ENCODE measurements at regions not wholly inside any gene's neighbourhood (a gene's known extent, or its start where the extent isn't known, plus 50 kb on each side); places are given as distances from the start of the nearest gene placed in this dataset.
"Not testable (repeated sequence)": the region's sequence is repeated elsewhere in the genome, so short reads cannot be mapped to it uniquely, and the experiment has no call there.

DNA sequence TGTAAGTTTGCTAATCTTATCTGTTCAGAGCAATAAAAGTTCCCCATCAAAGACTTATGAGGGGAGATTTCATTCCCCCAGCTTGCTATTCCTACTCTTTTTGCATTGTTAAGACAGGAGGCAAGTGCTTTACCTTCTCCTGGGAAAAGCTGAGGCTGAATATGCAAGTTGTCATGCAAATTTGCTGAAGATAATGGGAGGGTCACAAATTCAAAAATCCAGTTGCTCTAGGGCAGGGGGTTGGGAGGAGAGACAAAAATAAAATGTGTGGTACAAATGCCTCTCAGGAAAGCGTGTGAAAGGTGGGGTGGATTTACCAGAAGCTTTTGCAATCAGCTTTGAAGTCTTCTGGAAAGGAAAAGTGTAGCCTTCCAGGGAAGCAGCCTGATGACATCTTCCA lies 290.4 kb downstream of the TUBA3C start:
- H3K9me3 ChIP-seq, H3K4me1 ChIP-seq, H3K27ac ChIP-seq, H3K36me3 ChIP-seq, ATAC-seq, H3K27me3 ChIP-seq, H3K4me3 ChIP-seq: not testable (repeated sequence)
- 13 to 21% methylated on average over 1 of the region's 1 CpG for WGBS, 2 donors (ENCODE audit: low coverage in 1 of 2)

DNA sequence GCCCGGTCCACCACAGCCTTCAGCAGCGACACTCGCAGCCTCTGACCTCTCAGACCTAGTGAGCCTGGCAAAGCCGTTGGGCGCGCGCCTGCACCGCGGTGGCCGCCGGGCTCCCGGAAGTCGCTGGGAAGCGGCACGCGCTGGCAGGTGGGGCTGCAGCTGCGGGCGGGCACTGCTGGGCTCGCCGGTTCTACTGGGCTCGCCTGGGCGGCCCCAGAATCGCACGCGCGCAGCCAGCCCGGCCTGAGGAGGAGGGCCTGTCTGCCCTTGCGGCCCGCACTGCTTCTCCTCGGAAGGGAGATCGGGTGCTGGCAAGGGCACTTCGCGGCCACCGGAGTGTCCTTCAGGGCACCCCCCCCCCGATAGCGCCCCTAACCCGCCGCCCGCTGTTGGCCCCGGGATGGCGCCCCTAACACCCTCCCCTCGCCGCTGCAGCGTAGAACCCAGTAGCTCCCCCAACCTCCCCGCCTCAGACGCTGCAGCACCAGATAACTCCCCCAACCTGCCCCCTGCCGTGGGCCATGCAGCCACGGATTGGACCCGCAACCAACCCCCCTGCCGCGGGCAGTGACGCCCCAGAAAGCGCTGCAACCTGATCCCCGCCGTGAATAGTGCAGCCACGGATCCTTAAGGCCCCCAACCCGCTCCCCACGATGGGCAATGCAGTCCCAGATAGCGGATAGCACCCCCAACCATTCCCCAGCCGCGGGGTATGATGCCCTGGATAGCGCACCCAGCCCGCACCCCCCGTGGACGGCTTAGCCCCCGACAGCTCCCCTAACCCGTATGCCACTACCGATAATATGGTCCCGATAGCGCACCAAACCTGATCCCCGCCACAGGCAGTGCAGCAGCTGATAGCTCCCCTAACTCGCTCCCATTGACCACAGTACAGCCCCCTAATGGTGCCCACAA lies 306.5 kb downstream of the TUBA3C start:
- ATAC-seq, H3K4me3 ChIP-seq, H3K27ac ChIP-seq, H3K9me3 ChIP-seq, H3K4me1 ChIP-seq, H3K36me3 ChIP-seq: not testable (repeated sequence)
- 62 to 65% methylated on average over 2 to 5 of the region's 72 CpGs for WGBS, 2 donors (ENCODE audit: low coverage in 1 of 2)
- peaks cover 25% of the 10 kb centered on the region for H3K27me3 ChIP-seq

DNA sequence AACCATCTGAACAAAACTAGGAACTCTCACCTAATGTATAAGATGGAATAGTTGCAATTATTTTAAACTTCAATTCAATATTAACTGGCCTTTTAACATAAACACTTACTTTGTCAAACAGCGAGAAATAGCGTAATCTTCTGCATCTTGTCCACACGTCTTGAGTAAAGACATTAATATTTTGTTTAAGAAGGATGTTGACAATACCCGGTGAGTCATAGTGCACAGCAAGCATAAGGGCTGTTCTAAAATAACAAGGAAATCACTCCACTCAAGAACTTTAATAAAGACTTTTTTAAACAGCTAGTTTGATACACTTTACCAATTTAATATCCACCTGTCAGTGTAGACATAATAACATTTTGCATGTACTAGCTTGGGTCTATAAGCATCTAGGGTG lies 311.1 kb downstream of the TUBA3C start:
- not testable (repeated sequence) for H3K36me3 ChIP-seq, H3K27ac ChIP-seq, H3K4me1 ChIP-seq, H3K9me3 ChIP-seq, ATAC-seq, H3K4me3 ChIP-seq
- 78% methylated on average over 4 of the region's 4 CpGs; no CpG with 5 or more reads in 1 of the 2 donors for WGBS, 2 donors (ENCODE audit: low coverage in 1 of 2)
- H3K27me3 ChIP-seq: peaks cover 13% of the 10 kb centered on the region

DNA sequence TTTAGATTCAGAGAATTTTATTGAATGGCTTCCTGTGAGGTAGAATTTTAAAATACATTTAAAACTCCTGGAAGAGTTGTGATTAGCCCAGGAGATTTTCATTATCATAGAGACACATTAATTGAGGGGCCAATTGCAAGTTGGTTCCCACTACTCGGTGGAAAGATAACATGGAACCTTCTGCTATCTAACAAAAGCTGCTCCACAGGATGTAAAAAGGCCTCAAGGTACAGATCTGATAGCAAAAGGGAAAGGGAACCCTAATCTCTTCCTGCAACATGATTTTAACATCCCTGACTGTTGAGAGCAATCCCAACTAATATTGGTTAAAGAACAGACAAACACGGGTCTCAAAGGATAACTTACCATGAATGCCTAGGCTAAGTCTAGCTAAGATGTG lies 312.3 kb downstream of the TUBA3C start:
- H3K27ac ChIP-seq, H3K4me1 ChIP-seq, H3K27me3 ChIP-seq, ATAC-seq, H3K4me3 ChIP-seq, H3K36me3 ChIP-seq, H3K9me3 ChIP-seq: not testable (repeated sequence)
- 62 to 63% methylated on average over 2 of the region's 2 CpGs for WGBS, 2 donors (ENCODE audit: low coverage in 1 of 2)

DNA sequence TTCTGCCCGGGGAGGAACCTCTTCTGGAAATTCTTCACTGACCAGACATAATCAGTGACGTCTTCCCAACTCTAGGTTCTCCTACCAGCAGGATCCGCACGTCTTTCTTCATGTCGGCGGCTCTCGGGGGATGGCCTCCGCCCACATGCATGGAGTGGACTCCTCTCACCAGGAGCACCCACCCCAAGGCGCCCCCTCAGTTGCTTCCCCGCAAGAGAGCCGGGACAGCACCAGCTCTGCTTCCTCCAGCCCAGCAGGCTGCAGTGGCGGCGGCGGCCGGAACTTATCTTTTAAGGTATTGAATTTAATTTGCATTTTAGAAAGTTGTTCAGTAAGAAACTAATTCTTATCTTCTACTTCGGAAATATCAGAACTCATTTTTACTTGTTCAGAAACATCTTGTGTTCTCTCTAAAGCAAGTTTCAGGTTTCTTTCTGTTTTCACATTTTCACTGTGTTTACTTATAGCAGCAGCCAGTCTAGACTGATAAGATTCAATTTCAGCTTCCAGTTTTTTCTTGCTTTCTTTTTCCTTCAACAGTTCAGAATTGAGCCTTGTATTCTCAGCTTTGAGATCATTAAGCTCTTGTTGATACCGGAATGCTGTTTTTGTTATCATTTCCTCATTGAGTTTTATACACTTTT lies 343.5 kb downstream of the TUBA3C start:
- not testable (repeated sequence) for H3K27ac ChIP-seq, H3K4me1 ChIP-seq, ATAC-seq, H3K36me3 ChIP-seq, H3K9me3 ChIP-seq, H3K4me3 ChIP-seq, H3K27me3 ChIP-seq
- WGBS, 2 donors (ENCODE audit: low coverage in 1 of 2): 82 to 91% methylated on average over 5 to 7 of the region's 17 CpGs

DNA sequence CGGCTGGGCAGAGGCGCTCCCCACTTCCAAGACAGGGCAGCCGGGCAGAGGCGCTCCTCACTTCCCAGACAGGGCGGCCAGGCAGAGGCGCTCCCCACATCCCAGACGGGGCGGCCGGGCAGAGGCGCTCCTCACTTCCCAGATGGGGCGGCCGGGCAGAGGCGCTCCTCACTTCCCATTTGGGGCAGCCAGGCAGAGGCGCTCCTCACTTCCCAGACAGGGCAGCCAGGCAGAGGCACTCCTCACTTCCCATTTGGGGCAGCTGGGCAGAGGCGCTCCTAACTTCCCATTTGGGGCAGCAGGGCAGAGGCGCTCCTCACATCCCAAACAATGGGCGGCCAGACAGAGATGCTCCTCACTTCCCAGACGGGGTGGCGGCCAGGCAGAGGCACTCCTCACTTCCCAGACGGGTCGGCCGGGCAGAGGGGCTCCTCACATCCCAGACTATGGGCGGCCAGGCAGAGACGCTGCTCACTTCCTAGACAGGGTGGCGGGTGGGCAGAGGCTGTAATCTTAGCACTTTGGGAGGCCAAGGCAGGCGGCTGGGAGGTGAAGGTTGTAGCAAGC lies 344.4 kb downstream of the TUBA3C start:
- H3K9me3 ChIP-seq, H3K4me1 ChIP-seq, ATAC-seq, H3K36me3 ChIP-seq, H3K4me3 ChIP-seq, H3K27me3 ChIP-seq, H3K27ac ChIP-seq: not testable (repeated sequence)
- 100% methylated on average over 1 of the region's 26 CpGs; no CpG with 5 or more reads in 1 of the 2 donors for WGBS, 2 donors (ENCODE audit: low coverage in 1 of 2)

DNA sequence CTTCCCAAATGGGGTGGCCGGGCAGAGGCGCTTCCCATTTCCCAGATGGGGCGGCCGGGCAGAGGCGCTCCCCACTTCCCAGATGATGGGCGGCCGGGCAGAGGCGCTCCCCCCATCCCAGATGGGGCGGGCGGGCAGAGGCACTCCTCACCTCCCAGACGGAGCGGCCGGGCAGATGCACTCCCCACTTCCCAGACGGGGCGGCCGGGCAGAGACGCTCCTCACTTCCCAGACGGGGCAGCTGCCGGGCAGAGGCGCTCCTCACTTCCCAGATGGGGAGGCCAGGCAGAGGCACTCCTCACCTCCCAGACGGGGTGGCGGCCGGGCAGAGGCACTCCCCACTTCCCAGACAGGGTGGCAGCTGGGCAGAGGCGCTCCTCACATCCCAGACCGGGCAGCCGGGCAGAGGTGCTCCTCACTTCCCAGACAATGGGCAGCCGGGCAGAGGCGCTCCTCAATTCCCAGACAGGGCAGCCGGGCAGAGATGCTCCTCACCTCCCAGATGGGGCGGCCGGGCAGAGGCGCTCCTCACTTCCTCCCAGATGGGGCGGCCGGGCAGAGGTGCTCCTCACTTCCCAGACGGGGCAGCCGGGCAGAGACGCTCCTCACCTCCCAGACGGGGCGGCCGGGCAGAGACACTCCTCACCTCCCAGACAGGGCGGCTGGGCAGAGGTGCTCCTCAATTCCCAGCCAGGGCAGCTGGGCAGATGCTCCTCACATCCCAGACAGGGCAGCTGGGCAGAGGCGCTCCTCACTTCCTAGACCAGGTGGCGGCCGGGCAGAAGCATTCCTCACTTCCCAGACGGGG lies 345.0 kb downstream of the TUBA3C start:
- not testable (repeated sequence) for H3K27me3 ChIP-seq, H3K27ac ChIP-seq, H3K9me3 ChIP-seq, H3K4me3 ChIP-seq, ATAC-seq, H3K4me1 ChIP-seq, H3K36me3 ChIP-seq
- no CpG with 5 or more reads among the region's 45 CpGs for WGBS, 2 donors (ENCODE audit: low coverage in 1 of 2)

DNA sequence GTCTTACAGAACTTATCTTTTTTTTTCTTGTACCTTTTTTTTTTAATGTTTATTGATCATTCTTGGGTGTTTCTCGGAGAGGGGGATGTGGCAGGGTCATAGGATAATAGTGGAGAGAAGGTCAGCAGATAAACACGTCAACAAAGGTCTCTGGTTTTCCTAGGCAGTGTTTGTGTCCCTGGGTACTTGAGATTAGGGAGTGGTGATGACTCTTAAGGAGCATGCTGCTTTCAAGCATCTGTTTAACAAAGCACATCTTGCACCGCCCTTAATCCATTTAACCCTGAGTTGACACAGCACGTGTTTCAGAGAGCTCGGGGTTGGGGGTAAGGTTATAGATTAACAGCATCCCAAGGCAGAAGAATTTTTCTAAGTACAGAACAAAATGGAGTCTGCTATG lies 345.9 kb downstream of the TUBA3C start:
- not testable (repeated sequence) for H3K4me1 ChIP-seq, H3K36me3 ChIP-seq, H3K9me3 ChIP-seq, H3K4me3 ChIP-seq, ATAC-seq, H3K27me3 ChIP-seq, H3K27ac ChIP-seq
- WGBS, 2 donors (ENCODE audit: low coverage in 1 of 2): 62 to 76% methylated on average over 2 to 4 of the region's 5 CpGs

DNA sequence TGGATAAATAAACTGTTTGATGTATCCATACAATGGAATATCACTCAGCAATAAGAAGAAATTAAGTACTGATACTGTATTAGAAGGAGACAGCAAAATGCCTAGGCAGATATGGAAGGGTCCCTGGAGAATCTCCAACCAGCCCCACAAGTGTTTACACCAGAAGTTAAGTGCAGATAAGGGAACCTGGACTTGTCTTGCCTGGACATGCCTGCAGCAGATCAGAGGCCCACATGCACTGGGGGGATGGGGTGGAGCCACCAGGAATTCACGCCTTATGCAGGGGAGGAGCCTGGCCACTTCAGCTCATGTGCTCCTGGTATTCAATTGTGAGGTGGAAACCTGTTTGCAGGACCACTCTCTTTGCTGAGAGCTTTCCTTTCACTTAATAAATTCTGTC lies 356.9 kb downstream of the TUBA3C start:
- not testable (repeated sequence) for H3K36me3 ChIP-seq, ATAC-seq, H3K9me3 ChIP-seq, H3K27me3 ChIP-seq, H3K4me3 ChIP-seq, H3K4me1 ChIP-seq, H3K27ac ChIP-seq
- WGBS, 2 donors (ENCODE audit: low coverage in 1 of 2): no CpG with 5 or more reads among the region's 1 CpG

DNA sequence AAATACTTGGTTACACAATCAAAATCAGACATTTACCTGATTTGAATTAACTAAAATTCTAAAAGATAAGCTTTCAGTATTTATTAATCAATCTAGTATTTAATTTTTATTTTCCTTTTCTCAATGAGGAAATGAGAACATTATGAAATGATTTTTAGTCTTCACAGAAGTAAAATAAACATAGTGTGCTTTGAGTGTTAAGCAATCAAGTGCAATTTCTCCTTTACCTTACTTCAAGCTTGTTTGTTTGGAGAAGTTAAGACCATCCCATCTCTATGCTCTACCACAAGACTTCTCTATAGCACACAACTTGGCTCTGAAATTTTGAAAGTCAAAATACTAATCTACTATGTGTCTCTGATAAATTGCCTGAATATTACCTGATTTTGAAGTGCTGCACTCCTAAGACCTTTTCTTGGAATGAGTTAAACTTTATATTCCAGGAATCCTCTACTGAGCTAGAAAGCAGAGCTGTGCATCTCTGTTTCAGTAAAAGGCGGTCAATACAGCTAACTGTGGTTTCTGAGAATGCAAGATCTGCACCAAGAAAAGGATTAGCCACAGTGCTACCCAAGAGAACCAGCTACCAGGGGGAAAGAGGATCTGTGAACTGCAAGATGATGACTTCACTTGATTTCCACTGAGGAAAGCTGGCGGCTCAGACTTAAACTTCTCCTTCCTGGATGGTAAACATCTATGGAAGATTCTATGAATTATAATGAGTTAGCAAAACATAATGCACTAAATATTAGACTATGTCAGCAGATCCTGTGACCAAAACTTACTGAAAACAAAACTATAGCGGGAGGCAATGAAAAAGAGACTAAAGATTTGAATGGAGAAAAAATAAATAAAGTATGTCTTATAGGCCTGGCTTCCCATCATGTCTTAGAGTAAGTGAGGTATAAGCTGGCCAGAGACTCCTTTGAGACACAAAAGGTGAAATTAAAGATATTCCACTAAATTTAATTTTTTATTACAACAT lies 358.7 kb downstream of the TUBA3C start:
- not testable (repeated sequence) for H3K9me3 ChIP-seq, H3K36me3 ChIP-seq, H3K4me3 ChIP-seq, H3K27ac ChIP-seq, ATAC-seq, H3K4me1 ChIP-seq, H3K27me3 ChIP-seq
- 40 to 60% methylated on average over 1 to 3 of the region's 3 CpGs for WGBS, 2 donors (ENCODE audit: low coverage in 1 of 2)

DNA sequence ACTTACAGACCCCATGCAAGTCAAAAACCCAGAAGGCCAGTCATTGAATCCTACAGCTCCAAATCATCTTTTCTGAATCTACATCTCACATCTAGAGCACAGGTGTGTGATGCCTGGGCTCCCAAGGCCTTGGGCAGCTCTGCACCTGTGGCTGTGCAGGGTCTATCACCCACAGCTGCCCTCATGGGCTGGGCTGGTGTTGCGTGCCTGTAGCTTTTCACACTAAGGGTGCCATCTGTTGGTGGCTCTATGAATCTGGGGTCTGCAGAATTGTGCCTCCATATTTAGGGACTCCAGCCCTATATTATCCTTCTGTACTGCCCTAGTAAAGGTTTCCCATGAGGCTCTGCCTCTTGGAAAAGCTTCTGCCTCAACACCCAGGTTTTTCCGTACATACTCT lies 407.6 kb downstream of the TUBA3C start:
- not testable (repeated sequence) for H3K36me3 ChIP-seq, H3K27ac ChIP-seq, H3K4me3 ChIP-seq, H3K9me3 ChIP-seq, H3K4me1 ChIP-seq, H3K27me3 ChIP-seq, ATAC-seq
- WGBS, 2 donors (ENCODE audit: low coverage in 1 of 2): no CpG with 5 or more reads among the region's 2 CpGs

DNA sequence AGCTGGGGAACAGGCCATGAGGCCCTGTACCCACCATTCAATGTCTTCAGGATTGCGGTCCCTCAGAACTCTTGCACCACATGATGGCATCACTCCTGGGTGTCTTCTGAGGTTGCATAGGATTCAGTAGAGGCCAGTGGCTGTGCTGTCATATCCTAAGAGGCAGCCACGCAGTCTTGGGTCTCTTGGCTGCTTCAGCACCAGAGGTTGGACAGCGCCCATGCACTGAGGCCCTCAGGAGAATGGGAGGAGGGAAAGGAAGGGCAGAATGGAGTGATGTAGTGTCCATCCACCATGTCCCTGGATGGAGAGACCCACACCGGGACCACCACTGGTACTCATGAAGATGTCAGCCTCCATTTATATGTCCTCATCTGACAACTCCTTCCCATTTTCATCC lies 439.9 kb downstream of the TUBA3C start:
- WGBS, 2 donors (ENCODE audit: low coverage in 1 of 2): 100% methylated on average over 1 of the region's 4 CpGs; no CpG with 5 or more reads in 1 of the 2 donors
- H3K27me3 ChIP-seq, H3K4me1 ChIP-seq, H3K27ac ChIP-seq, H3K4me3 ChIP-seq, H3K36me3 ChIP-seq, ATAC-seq, H3K9me3 ChIP-seq: not testable (repeated sequence)

Measured in gastroesophageal sphincter (tissue), 4 donors.